GM23248 (cell line): ENCODE measurements at regions not wholly inside any gene's neighbourhood (a gene's known extent, or its start where the extent isn't known, plus 50 kb on each side); places are given as distances from the start of the nearest gene placed in this dataset.

Experiments
- EZH2 ChIP-seq: fragments of 200-600 bp; sonication (generic); IDR thresholded peaks from 2 replicates; pipeline ENCODE4 v1.6.1; 2018; ENCODE audit warnings: antibody characterized with exemption, mild to moderate bottlenecking; ENCODE audit not compliant: insufficient read depth, poor library complexity, severe bottlenecking
- EZH2phosphoT487 ChIP-seq: fragments of 200-600 bp; sonication (generic); IDR thresholded peaks from 2 replicates; pipeline ENCODE4 v1.6.1; 2018; ENCODE audit warnings: antibody characterized with exemption, moderate library complexity, mild to moderate bottlenecking, low read depth; ENCODE audit not compliant: insufficient read depth

DNA sequence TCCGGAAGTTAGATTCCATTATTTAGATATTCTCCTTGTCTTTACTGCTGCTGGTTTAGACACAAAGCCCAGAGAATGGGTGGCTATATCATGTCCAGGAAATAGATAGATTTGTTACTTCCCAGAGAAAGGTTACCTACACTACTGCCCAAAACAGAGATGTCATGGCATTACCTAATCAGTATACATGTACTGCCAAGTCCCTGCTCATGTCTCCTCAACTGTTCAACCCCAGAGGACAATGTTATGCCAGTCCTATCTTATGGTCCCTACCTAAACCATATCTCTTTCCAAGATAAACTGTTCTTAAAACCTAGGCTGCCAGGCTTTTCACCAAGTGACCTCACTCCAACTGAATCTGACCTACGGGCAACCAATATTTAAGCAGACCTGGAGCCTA is 209.5 kb upstream of the AR start:
- no peak for TF ChIP-seq EZH2
- TF ChIP-seq EZH2phosphoT487 = no peak
